Hepatocyte (in vitro differentiated cells): ENCODE measurements at regions not wholly inside any gene's neighbourhood (a gene's known extent, or its start where the extent isn't known, plus 50 kb on each side); places are given as distances from the start of the nearest gene placed in this dataset.

Experiments used
- CTCF ChIP-seq: fragments of 200-600 bp; sonication (generic); IDR thresholded peaks from 2 replicates; pipeline ENCODE4 v1.5.1; 2016; ENCODE audit warnings: antibody characterized with exemption, mild to moderate bottlenecking; ENCODE audit not compliant: poor library complexity
- EZH2 ChIP-seq: fragments of 200-600 bp; sonication (generic); IDR thresholded peaks from 2 replicates; pipeline ENCODE4 v1.6.1; 2016; ENCODE audit warnings: antibody characterized with exemption, mild to moderate bottlenecking, borderline replicate concordance
- EZH2phosphoT487 ChIP-seq: fragments of 200-600 bp; sonication (generic); IDR thresholded peaks from one replicate; pipeline ENCODE4 v1.6.1; 2018; ENCODE audit warnings: antibody characterized with exemption, mild to moderate bottlenecking, low read depth, moderate library complexity; ENCODE audit not compliant: unreplicated experiment, severe bottlenecking

DNA sequence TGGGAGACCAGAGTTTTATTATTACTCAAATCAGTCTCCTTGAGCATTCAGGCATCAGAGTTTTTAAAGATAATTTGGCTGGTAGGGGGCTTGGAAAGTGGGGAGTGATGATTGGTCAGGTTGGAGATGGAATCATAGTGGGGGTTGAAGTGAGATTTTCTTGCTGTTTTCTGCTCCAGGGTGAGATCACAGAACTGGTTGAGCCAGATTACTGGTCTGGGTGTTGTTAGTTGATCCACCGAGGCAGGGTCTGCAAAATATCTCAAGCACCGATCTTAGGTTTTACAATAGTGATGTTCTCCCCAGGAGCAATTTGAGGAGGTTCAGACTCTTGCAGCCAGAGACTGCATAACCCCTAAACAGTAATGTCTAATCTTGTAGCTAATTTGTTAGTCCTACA is 141.0 kb downstream of the OTOL1 start:
- no peak for TF ChIP-seq EZH2
- TF ChIP-seq CTCF: no peak
- TF ChIP-seq EZH2phosphoT487: no peak
